ENCODE measurements at regions not wholly inside any gene's neighbourhood (a gene's known extent, or its start where the extent isn't known, plus 50 kb on each side); places are given as distances from the start of the nearest gene placed in this dataset.
"Not testable (repeated sequence)": the region's sequence is repeated elsewhere in the genome, so short reads cannot be mapped to it uniquely, and the experiment has no call there.

- DNase-seq (ENCODE audit: low spot score), result no peak
- intact Hi-C loops (cut with DNase I), result no loop called here
- ATAC-seq, result no peak
Observed at GRCh38 chr14:87066221-87066817, 926.7 kb downstream of the GALC start.

GRCh38 chr14:87065366-87065765 lies 927.6 kb downstream of the GALC start:
- DNase-seq (ENCODE audit: low spot score) (no peak), ATAC-seq (no peak)
- intact Hi-C loops (cut with DNase I), result no loop called here

GRCh38 chr14:87063181-87063580 lies 929.8 kb downstream of the GALC start:
- no peak for ATAC-seq
- intact Hi-C loops (cut with DNase I), result no loop called here
- no peak for DNase-seq (ENCODE audit: low spot score)

GRCh38 chr14:87060405-87060804 lies 932.6 kb downstream of the GALC start:
- ATAC-seq (no peak), DNase-seq (ENCODE audit: low spot score) (no peak)
- intact Hi-C loops (cut with DNase I), result no loop called here

- intact Hi-C loops (cut with DNase I), result no loop called here
- no peak for DNase-seq (ENCODE audit: low spot score)
- no peak for ATAC-seq
Observed at GRCh38 chr14:87059060-87059839, 933.7 kb downstream of the GALC start.

- intact Hi-C loops (cut with DNase I), result no loop called here
- ATAC-seq, result no peak
Observed at GRCh38 chr14:87055007-87055406, 938.0 kb downstream of the GALC start.

GRCh38 chr14:87052646-87053225 lies 940.2 kb downstream of the GALC start:
- intact Hi-C loops (cut with DNase I), result no loop called here
- no peak for DNase-seq (ENCODE audit: low spot score)
- ATAC-seq, result no peak

More at GRCh38 chr14:87055007-87055406, 938.0 kb downstream of the GALC start:
- DNase-seq (ENCODE audit: low spot score), result no peak

- no peak for ATAC-seq
- intact Hi-C loops (cut with DNase I), result no loop called here
- DNase-seq (ENCODE audit: low spot score), result no peak
Observed at GRCh38 chr14:87050421-87050820, 942.6 kb downstream of the GALC start.

GRCh38 chr14:87049950-87050349 lies 943.0 kb downstream of the GALC start:
- intact Hi-C loops (cut with DNase I), result no loop called here
- ATAC-seq, result no peak

GRCh38 chr14:87046960-87047359 lies 946.0 kb downstream of the GALC start:
- intact Hi-C loops (cut with DNase I), result no loop called here
- ATAC-seq (no peak), DNase-seq (ENCODE audit: low spot score) (no peak)

More at GRCh38 chr14:87049950-87050349, 943.0 kb downstream of the GALC start:
- DNase-seq (ENCODE audit: low spot score), result no peak

GRCh38 chr14:87045956-87046355 lies 947.0 kb downstream of the GALC start:
- intact Hi-C loops (cut with DNase I), result no loop called here
- peak; percentile 65 for ATAC-seq
- no peak for DNase-seq (ENCODE audit: low spot score)

GRCh38 chr14:87045246-87045645 lies 947.7 kb downstream of the GALC start:
- DNase-seq (ENCODE audit: low spot score) (no peak), ATAC-seq (no peak)
- intact Hi-C loops (cut with DNase I), result no loop called here

GRCh38 chr14:87044807-87045206 lies 948.2 kb downstream of the GALC start:
- ATAC-seq (no peak), DNase-seq (ENCODE audit: low spot score) (no peak)
- intact Hi-C loops (cut with DNase I), result no loop called here

GRCh38 chr14:87043667-87044200 lies 949.2 kb downstream of the GALC start:
- intact Hi-C loops (cut with DNase I), result no loop called here
- ATAC-seq, result no peak
- DNase-seq (ENCODE audit: low spot score), result no peak

- DNase-seq (ENCODE audit: low spot score), result no peak
- ATAC-seq, result no peak
- intact Hi-C loops (cut with DNase I), result no loop called here
Observed at GRCh38 chr14:87042354-87042753, 950.6 kb downstream of the GALC start.

- DNase-seq (ENCODE audit: low spot score) (no peak), ATAC-seq (no peak)
- intact Hi-C loops (cut with DNase I), result no loop called here
Observed at GRCh38 chr14:87041290-87042020, 951.5 kb downstream of the GALC start.

GRCh38 chr14:87034680-87035079 lies 958.3 kb downstream of the GALC start:
- intact Hi-C loops (cut with DNase I), result no loop called here
- ATAC-seq (no peak), DNase-seq (ENCODE audit: low spot score) (no peak)

- intact Hi-C loops (cut with DNase I), result no loop called here
- DNase-seq (ENCODE audit: low spot score), result no peak
- ATAC-seq, result no peak
Observed at GRCh38 chr14:87030197-87030596, 962.8 kb downstream of the GALC start.

- intact Hi-C loops (cut with DNase I); ATAC-seq; DNase-seq (ENCODE audit: low spot score): not testable (repeated sequence)
Observed at GRCh38 chr14:87020106-87020505, 972.9 kb downstream of the GALC start.

All from sciatic nerve (tissue), 2 donors.